Activated T-helper 1 cell treated with anti-CD3 and anti-CD28 coated beads, Interleukin-2, amount 50 U/mL, for 16 hours (primary cell): ENCODE measurements at regions not wholly inside any gene's neighbourhood (a gene's known extent, or its start where the extent isn't known, plus 50 kb on each side); places are given as distances from the start of the nearest gene placed in this dataset.

Experiments used
- DNase-seq, 2 donors: peaks; one replicate each; pipeline ENCODE4 v3.0.0-alpha.2; 2020; ENCODE audit warnings: low read depth in 1 of 2, low spot score in 1 of 2

- no peak for DNase-seq
Observed at GRCh38 chr20:51079488-51079887, 56.6 kb upstream of the KCNG1 start.

GRCh38 chr20:51077686-51078060, 54.8 kb upstream of the KCNG1 start:
- no peak for DNase-seq

DNA sequence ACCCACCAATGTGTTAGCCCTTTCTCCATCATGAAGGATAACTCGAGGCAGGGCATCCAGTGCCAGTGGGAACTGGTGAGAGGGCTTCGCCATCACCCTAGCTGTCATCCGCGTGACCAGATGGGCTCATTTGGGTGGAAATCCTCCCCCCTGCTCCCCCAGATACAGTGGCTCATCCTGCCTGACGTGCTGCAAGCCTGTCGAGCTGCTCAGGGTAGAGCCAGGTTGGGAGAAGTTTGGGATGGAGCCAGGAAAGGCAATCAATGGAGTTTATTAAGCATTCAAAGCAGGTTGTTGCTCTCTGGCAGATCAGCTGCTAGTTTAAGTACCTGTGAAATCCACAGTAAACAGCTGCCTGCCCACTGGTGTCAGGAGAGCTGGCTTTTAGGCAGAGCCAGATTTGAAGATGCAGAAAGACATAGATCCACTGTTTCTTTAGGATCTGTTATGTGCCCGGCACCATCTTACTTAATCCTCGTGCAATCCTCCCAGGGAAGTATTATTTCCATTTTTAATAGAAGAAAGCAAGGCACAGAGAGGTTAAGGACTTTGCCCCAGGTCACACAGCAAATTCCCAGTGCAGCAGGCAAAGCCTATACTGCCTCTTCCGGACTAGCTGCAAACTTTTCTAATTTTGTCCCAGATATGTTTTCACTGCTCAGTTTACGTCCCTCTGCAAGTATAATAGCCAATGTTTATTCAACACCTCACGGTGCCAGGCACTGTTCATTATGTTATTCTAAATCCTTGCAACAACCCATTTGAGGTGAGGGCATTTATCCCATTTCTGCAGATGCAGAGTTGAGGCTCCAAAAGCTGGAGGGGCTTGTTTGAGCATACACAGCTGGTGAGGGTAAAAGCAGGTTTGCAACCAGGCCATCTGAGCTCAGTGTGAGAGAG, 54.1 kb upstream of the KCNG1 start:
- no peak for DNase-seq

DNA sequence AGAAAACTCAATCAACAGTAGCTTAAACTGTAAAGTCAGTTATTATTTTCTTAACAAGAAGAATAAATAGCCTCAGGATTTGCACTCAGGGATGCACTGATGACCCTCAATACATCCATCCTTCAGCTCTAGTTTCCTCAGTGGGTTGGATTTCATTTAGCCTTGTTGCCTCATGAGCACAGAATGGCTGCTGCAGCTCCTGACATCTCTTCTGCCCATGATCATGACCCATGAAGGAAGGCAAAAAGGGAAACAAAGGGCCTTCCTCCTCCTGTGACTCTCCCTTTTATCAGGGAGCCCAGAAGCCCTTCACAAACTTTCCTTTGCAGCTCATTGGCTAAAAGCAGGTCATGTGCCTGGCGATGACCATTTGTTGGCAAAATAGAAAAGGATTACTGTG, 51.2 kb upstream of the KCNG1 start:
- DNase-seq: no peak
